GM12872 (cell line): ENCODE measurements at regions not wholly inside any gene's neighbourhood (a gene's known extent, or its start where the extent isn't known, plus 50 kb on each side); places are given as distances from the start of the nearest gene placed in this dataset.

Experiments used
- CTCF ChIP-seq: IDR thresholded peaks from 3 replicates; pipeline ENCODE4 v1.5.1; 2011; ENCODE audit warnings: low read depth, mild to moderate bottlenecking, low read length, moderate library complexity; ENCODE audit not compliant: insufficient read depth

- TF ChIP-seq CTCF, result no peak
Observed at GRCh38 chr15:77557564-77557963, 75.1 kb downstream of the LINGO1 start.

- TF ChIP-seq CTCF, result no peak
Observed at GRCh38 chr15:77557144-77557543, 75.6 kb downstream of the LINGO1 start.

- TF ChIP-seq CTCF, result no peak
Observed at GRCh38 chr15:77556622-77557021, 76.1 kb downstream of the LINGO1 start.

GRCh38 chr15:77555232-77555631 lies 77.5 kb downstream of the LINGO1 start:
- no peak for TF ChIP-seq CTCF

- TF ChIP-seq CTCF, result no peak
Observed at GRCh38 chr15:77554306-77555080, 78.2 kb downstream of the LINGO1 start.

GRCh38 chr15:77553695-77554094 lies 79.0 kb downstream of the LINGO1 start:
- no peak for TF ChIP-seq CTCF

- TF ChIP-seq CTCF, result no peak
Observed at GRCh38 chr15:77553257-77553656, 79.5 kb downstream of the LINGO1 start.

- no peak for TF ChIP-seq CTCF
Observed at GRCh38 chr15:77552066-77552465, 80.6 kb downstream of the LINGO1 start.
